HepG2 (cell line): ENCODE measurements at regions not wholly inside any gene's neighbourhood (a gene's known extent, or its start where the extent isn't known, plus 50 kb on each side); places are given as distances from the start of the nearest gene placed in this dataset.

Experiments
- DR1 ChIP-seq: sonication (generic); formaldehyde crosslinking; IDR thresholded peaks from 2 replicates; pipeline ENCODE4 v1.8.0; 2021; ENCODE audit warnings: mild to moderate bottlenecking, missing genetic modification reagents, inconsistent platforms
- JUND ChIP-seq: sonication (generic); formaldehyde crosslinking; IDR thresholded peaks from 2 replicates; pipeline ENCODE4 v1.8.0; 2022; ENCODE audit warnings: mild to moderate bottlenecking, missing genetic modification reagents
- MAX ChIP-seq: IDR thresholded peaks from 2 replicates; pipeline ENCODE4 v1.6.1; 2012; ENCODE audit warnings: inconsistent platforms
- STAG1 ChIP-seq: sonication (generic); formaldehyde crosslinking; IDR thresholded peaks from 2 replicates; pipeline ENCODE4 v1.4.0; 2020; ENCODE audit warnings: missing genetic modification reagents
- THAP11 ChIP-seq: IDR thresholded peaks from 2 replicates; pipeline ENCODE4 v1.6.1; 2016; ENCODE audit warnings: missing biosample characterization, missing genetic modification reagents
- TF ChIP-seq, protein P1 (sequence below): sonication (generic); formaldehyde crosslinking; IDR thresholded peaks from 2 replicates; pipeline ENCODE4 v1.8.0; 2022; ENCODE audit warnings: mild to moderate bottlenecking, missing genetic modification reagents
- TF ChIP-seq, protein P2 (sequence below): sonication (generic); formaldehyde crosslinking; IDR thresholded peaks from 2 replicates; pipeline ENCODE4 v1.5.1; 2020; ENCODE audit warnings: missing genetic modification reagents, mild to moderate bottlenecking, borderline replicate concordance

DNA sequence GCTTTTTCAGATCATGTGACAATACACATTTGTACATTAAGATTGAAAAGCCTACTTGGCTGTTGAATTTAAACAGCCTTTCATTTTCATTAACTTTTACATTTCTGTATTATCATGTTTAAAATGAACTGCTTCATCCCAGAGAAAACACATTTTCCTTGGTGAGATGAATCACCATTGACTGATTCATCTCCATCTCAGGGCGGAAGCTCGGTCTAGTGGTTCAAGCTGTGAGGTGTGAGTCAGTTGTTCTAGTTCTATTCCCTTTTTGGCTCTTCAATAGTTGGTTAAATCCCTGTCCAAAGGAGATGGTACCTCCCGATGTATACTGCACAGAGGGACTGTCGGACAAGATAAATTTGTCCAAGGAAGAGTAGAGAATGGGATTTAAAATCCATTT lies 189.7 kb downstream of the ADCYAP1 start:
- TF ChIP-seq, protein P1, sequence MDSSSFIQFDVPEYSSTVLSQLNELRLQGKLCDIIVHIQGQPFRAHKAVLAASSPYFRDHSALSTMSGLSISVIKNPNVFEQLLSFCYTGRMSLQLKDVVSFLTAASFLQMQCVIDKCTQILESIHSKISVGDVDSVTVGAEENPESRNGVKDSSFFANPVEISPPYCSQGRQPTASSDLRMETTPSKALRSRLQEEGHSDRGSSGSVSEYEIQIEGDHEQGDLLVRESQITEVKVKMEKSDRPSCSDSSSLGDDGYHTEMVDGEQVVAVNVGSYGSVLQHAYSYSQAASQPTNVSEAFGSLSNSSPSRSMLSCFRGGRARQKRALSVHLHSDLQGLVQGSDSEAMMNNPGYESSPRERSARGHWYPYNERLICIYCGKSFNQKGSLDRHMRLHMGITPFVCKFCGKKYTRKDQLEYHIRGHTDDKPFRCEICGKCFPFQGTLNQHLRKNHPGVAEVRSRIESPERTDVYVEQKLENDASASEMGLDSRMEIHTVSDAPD: no peak
- TF ChIP-seq JUND: no peak
- no peak for TF ChIP-seq MAX
- no peak for TF ChIP-seq THAP11 (CRISPR knock-in tag)
- TF ChIP-seq STAG1: no peak
- no peak for TF ChIP-seq DR1
- TF ChIP-seq, protein P2, sequence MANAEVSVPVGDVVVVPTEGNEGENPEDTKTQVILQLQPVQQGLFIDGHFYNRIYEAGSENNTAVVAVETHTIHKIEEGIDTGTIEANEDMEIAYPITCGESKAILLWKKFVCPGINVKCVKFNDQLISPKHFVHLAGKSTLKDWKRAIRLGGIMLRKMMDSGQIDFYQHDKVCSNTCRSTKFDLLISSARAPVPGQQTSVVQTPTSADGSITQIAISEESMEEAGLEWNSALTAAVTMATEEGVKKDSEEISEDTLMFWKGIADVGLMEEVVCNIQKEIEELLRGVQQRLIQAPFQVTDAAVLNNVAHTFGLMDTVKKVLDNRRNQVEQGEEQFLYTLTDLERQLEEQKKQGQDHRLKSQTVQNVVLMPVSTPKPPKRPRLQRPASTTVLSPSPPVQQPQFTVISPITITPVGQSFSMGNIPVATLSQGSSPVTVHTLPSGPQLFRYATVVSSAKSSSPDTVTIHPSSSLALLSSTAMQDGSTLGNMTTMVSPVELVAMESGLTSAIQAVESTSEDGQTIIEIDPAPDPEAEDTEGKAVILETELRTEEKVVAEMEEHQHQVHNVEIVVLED (CRISPR knock-in tag): no peak
